ENCODE measurements at regions not wholly inside any gene's neighbourhood (a gene's known extent, or its start where the extent isn't known, plus 50 kb on each side); places are given as distances from the start of the nearest gene placed in this dataset.

DNA sequence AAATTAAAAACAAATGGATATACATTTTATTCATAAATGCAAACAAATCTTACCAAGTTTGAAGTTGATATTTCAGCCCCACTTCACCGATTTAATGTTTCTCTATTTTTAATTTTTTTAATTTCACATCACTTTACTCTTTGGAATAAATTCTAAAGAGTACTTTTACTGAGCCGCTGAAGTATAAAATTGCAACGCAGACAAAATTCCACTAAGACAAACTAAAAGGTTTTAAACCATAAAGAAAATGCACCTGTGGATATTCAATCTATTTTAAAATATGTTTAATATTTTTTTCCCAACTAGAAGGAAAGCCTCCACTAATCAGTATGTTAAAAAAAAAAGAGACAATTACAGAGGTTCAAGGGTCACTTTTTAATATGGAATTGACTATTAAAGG lies 1073.9 kb upstream of the CRIM1 start:
- H3K79me2 ChIP-seq (ENCODE audit: insufficient read depth, low read length), result no peaks in the 10 kb centered on the region
- no peaks in the 10 kb centered on the region for H4K20me1 ChIP-seq (ENCODE audit: low read depth, low read length)
- no peak overlapping the region for H3K27ac ChIP-seq (ENCODE audit: low read depth, low read length)
- no peaks in the 10 kb centered on the region for H3K27me3 ChIP-seq (ENCODE audit: low read length)
- no peaks in the 10 kb centered on the region for H3K9me3 ChIP-seq (ENCODE audit: insufficient read depth, low read length)
- no peaks in the 10 kb centered on the region for H3F3A ChIP-seq (ENCODE audit: insufficient read depth)
- TF ChIP-seq EZH2phosphoT487 (conservative IDR thresholded peaks at IDR 0.05; ENCODE audit: low read length), result no peak
- TF ChIP-seq, protein P1, sequence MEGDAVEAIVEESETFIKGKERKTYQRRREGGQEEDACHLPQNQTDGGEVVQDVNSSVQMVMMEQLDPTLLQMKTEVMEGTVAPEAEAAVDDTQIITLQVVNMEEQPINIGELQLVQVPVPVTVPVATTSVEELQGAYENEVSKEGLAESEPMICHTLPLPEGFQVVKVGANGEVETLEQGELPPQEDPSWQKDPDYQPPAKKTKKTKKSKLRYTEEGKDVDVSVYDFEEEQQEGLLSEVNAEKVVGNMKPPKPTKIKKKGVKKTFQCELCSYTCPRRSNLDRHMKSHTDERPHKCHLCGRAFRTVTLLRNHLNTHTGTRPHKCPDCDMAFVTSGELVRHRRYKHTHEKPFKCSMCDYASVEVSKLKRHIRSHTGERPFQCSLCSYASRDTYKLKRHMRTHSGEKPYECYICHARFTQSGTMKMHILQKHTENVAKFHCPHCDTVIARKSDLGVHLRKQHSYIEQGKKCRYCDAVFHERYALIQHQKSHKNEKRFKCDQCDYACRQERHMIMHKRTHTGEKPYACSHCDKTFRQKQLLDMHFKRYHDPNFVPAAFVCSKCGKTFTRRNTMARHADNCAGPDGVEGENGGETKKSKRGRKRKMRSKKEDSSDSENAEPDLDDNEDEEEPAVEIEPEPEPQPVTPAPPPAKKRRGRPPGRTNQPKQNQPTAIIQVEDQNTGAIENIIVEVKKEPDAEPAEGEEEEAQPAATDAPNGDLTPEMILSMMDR (IDR thresholded peaks at IDR 0.05; ENCODE audit: insufficient read depth, low read length, poor library complexity, severe bottlenecking), result no peak
- H2AFZ ChIP-seq (ENCODE audit: low read depth, low read length, severe bottlenecking), result no peak overlapping the region
- H3K9ac ChIP-seq (ENCODE audit: low read length), result no peak overlapping the region
- H3K4me3 ChIP-seq (ENCODE audit: insufficient read depth, low read length, poor library complexity, severe bottlenecking), result no peak overlapping the region
- no peaks in the 10 kb centered on the region for H3K9me2 ChIP-seq (replicated peaks; ENCODE audit: insufficient read depth, low read length)
- no peak overlapping the region for H3K4me2 ChIP-seq (ENCODE audit: low read depth, low read length, poor library complexity, severe bottlenecking)
- no peaks in the 10 kb centered on the region for H3K36me3 ChIP-seq (ENCODE audit: low read length)

DNA sequence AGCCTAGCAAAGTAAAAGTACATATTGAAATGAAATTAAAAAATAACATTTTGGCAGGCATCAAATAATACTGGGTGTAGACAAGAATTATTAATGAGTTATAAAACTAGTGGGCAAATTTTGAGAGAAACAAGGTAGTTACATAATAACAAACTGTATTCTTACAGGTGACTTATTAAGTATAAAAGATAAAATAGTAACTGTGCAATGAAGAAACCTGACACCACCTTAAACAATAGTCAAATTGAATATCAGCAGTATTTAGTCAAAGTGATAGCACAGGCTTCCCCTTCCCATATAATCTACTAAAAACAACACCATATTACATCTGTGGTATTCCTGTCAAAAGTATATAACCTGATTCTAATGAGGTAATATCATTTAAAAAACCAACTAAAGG lies 1099.8 kb upstream of the CRIM1 start:
- Histone ChIP-seq H3K27ac (ENCODE audit: low read depth, low read length) (no peak overlapping the region), H3K4me3 (ENCODE audit: insufficient read depth, low read length, poor library complexity, severe bottlenecking) (no peak overlapping the region), H3F3A (ENCODE audit: insufficient read depth) (no peaks in the 10 kb centered on the region), H3K9ac (ENCODE audit: low read length) (no peak overlapping the region), H3K4me2 (ENCODE audit: low read depth, low read length, poor library complexity, severe bottlenecking) (no peak overlapping the region), H3K27me3 (ENCODE audit: low read length) (no peaks in the 10 kb centered on the region), H4K20me1 (ENCODE audit: low read depth, low read length) (no peaks in the 10 kb centered on the region), H3K79me2 (ENCODE audit: insufficient read depth, low read length) (no peaks in the 10 kb centered on the region), H3K9me2 (replicated peaks; ENCODE audit: insufficient read depth, low read length) (no peaks in the 10 kb centered on the region), H3K36me3 (ENCODE audit: low read length) (no peaks in the 10 kb centered on the region), H2AFZ (ENCODE audit: low read depth, low read length, severe bottlenecking) (no peak overlapping the region), H3K9me3 (ENCODE audit: insufficient read depth, low read length) (no peaks in the 10 kb centered on the region)
- no peak for TF ChIP-seq EZH2phosphoT487 (conservative IDR thresholded peaks at IDR 0.05; ENCODE audit: low read length)
- TF ChIP-seq, protein P1 (IDR thresholded peaks at IDR 0.05; ENCODE audit: insufficient read depth, low read length, poor library complexity, severe bottlenecking), result no peak

DNA sequence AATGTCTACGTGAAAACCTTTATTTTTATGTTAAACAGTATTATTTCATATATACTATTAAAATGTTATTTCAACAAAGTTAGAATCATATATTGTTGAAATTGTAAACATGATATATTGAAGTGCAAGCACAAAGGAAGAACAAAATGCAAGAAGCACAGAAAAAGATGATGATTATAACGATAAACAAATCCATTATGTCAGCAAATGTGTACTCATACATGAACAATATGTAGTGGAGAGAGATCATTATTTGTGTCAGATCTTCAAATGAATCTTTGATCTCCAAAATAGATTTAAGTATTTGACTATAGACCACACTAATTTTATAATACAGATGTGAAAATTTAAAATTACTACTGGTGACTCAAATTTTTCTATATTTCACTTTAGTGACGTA lies 1104.4 kb upstream of the CRIM1 start:
- no peak overlapping the region for H2AFZ ChIP-seq (ENCODE audit: low read depth, low read length, severe bottlenecking)
- H4K20me1 ChIP-seq (ENCODE audit: low read depth, low read length), result no peaks in the 10 kb centered on the region
- no peaks in the 10 kb centered on the region for H3K79me2 ChIP-seq (ENCODE audit: insufficient read depth, low read length)
- no peak overlapping the region for H3K4me2 ChIP-seq (ENCODE audit: low read depth, low read length, poor library complexity, severe bottlenecking)
- H3F3A ChIP-seq (ENCODE audit: insufficient read depth), result no peaks in the 10 kb centered on the region
- H3K9ac ChIP-seq (ENCODE audit: low read length), result no peak overlapping the region
- no peaks in the 10 kb centered on the region for H3K9me2 ChIP-seq (replicated peaks; ENCODE audit: insufficient read depth, low read length)
- TF ChIP-seq, protein P1 (IDR thresholded peaks at IDR 0.05; ENCODE audit: insufficient read depth, low read length, poor library complexity, severe bottlenecking), result no peak
- no peak for TF ChIP-seq EZH2phosphoT487 (conservative IDR thresholded peaks at IDR 0.05; ENCODE audit: low read length)
- no peaks in the 10 kb centered on the region for H3K9me3 ChIP-seq (ENCODE audit: insufficient read depth, low read length)
- H3K36me3 ChIP-seq (ENCODE audit: low read length), result no peaks in the 10 kb centered on the region
- no peak overlapping the region for H3K27ac ChIP-seq (ENCODE audit: low read depth, low read length)
- no peak overlapping the region for H3K4me3 ChIP-seq (ENCODE audit: insufficient read depth, low read length, poor library complexity, severe bottlenecking)
- H3K27me3 ChIP-seq (ENCODE audit: low read length), result no peaks in the 10 kb centered on the region

Data from SU-DHL-6 (cell line).